A549 (cell line): ENCODE measurements at regions not wholly inside any gene's neighbourhood (a gene's known extent, or its start where the extent isn't known, plus 50 kb on each side); places are given as distances from the start of the nearest gene placed in this dataset.
"Not testable (repeated sequence)": the region's sequence is repeated elsewhere in the genome, so short reads cannot be mapped to it uniquely, and the experiment has no call there.

Experiments used
- EHMT2 ChIP-seq: fragments of 200-600 bp; sonication (generic); IDR thresholded peaks from 2 replicates; pipeline ENCODE4 v1.6.1; 2016; ENCODE audit warnings: antibody characterized with exemption, low read depth, mild to moderate bottlenecking, moderate library complexity
- FOXS1 ChIP-seq: fragments of 250-450 bp; sonication (Bioruptor Pico); IDR thresholded peaks from 2 replicates; pipeline ENCODE4 v1.5.0; 2020; ENCODE audit warnings: mild to moderate bottlenecking, moderate library complexity
- RCOR1 ChIP-seq: fragments of 150-350 bp; IDR thresholded peaks from 2 replicates; pipeline ENCODE4 v1.6.1; 2014; ENCODE audit warnings: antibody characterized with exemption, low read length, low read depth
- TF ChIP-seq, protein P1 (sequence below): fragments of >200 bp; sonication (Bioruptor Twin); formaldehyde crosslinking; IDR thresholded peaks from 3 replicates; pipeline ENCODE4 v1.5.1; 2016

DNA sequence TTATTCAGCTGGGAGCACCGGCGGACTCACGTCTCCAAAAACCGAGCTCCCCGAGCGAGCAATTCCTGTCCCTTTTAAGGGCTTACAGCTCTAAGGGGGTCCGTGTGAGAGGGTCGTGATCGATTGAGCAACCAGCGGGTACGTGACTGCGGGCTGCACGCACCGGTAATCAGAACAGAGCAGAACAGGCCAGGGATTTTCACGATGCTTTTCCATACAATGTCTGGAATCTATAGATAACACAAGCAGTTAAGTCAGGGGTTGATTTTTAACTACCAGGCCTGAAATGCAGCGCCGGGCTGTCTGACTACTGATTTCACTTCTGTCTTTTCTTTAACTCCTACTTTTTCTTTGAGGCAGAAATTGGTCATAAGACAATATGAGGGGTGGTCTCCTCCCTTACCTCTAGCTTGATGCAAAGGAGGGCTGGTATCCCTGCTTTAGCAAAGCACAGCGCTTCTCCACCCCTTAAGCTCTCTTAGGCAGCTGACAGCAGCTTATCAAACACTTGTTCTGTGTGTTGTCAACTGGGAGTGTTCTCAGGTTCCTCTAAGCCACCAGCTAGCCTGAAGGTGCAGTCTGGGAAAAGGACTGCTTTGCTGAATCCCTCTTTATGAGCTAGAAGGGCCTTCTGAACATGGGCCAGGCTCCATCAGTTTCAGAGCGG is 323.8 kb upstream of the CCL2 start:
- TF ChIP-seq RCOR1, EHMT2, FOXS1: not testable (repeated sequence)
- TF ChIP-seq, protein P1, sequence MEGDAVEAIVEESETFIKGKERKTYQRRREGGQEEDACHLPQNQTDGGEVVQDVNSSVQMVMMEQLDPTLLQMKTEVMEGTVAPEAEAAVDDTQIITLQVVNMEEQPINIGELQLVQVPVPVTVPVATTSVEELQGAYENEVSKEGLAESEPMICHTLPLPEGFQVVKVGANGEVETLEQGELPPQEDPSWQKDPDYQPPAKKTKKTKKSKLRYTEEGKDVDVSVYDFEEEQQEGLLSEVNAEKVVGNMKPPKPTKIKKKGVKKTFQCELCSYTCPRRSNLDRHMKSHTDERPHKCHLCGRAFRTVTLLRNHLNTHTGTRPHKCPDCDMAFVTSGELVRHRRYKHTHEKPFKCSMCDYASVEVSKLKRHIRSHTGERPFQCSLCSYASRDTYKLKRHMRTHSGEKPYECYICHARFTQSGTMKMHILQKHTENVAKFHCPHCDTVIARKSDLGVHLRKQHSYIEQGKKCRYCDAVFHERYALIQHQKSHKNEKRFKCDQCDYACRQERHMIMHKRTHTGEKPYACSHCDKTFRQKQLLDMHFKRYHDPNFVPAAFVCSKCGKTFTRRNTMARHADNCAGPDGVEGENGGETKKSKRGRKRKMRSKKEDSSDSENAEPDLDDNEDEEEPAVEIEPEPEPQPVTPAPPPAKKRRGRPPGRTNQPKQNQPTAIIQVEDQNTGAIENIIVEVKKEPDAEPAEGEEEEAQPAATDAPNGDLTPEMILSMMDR = not testable (repeated sequence)
